ENCODE measurements at regions not wholly inside any gene's neighbourhood (a gene's known extent, or its start where the extent isn't known, plus 50 kb on each side); places are given as distances from the start of the nearest gene placed in this dataset.

- Histone ChIP-seq H3K27me3 (ENCODE audit: low read depth) (no peaks in the 10 kb centered on the region), H3K9me3 (no peaks in the 10 kb centered on the region), H3K36me3 (replicated peaks) (no peaks in the 10 kb centered on the region), H3K4me1 (peaks cover 6% of the 10 kb centered on the region), H3K4me3 (no peak overlapping the region)
- in situ Hi-C loops (cut with MboI; ENCODE audit: low sequenced_read_pairs), result no loop called here
- no peak for DNase-seq (ENCODE audit: low spot score in 2 of 2)
These were observed 280.6 kb downstream of the ARRDC4 start for GRCh38 chr15:98241032-98241554.

GRCh38 chr15:98257290-98257689, 296.8 kb downstream of the ARRDC4 start:
- DNase-seq (ENCODE audit: low spot score in 2 of 2), result no peak
- Histone ChIP-seq H3K4me1 (no peaks in the 10 kb centered on the region), H3K4me3 (no peak overlapping the region), H3K9me3 (no peaks in the 10 kb centered on the region), H3K36me3 (replicated peaks) (no peaks in the 10 kb centered on the region), H3K27me3 (ENCODE audit: low read depth) (no peaks in the 10 kb centered on the region)
- in situ Hi-C loops (cut with MboI; ENCODE audit: low sequenced_read_pairs), result no loop called here

GRCh38 chr15:98263787-98264186, 303.3 kb downstream of the ARRDC4 start:
- H3K4me1 ChIP-seq, result no peaks in the 10 kb centered on the region
- no peak overlapping the region for H3K4me3 ChIP-seq
- no peaks in the 10 kb centered on the region for H3K27me3 ChIP-seq (ENCODE audit: low read depth)
- in situ Hi-C loops (cut with MboI; ENCODE audit: low sequenced_read_pairs), result no loop called here
- H3K9me3 ChIP-seq, result no peaks in the 10 kb centered on the region
- no peaks in the 10 kb centered on the region for H3K36me3 ChIP-seq (replicated peaks)
- DNase-seq (ENCODE audit: low spot score in 2 of 2), result no peak

- in situ Hi-C loops (cut with MboI; ENCODE audit: low sequenced_read_pairs), result no loop called here
- no peak for DNase-seq (ENCODE audit: low spot score in 2 of 2)
- no peaks in the 10 kb centered on the region for H3K9me3 ChIP-seq
- H3K4me1 ChIP-seq, result no peaks in the 10 kb centered on the region
- H3K27me3 ChIP-seq (ENCODE audit: low read depth), result no peaks in the 10 kb centered on the region
- no peak overlapping the region for H3K4me3 ChIP-seq
- no peaks in the 10 kb centered on the region for H3K36me3 ChIP-seq (replicated peaks)
These were observed 305.8 kb downstream of the ARRDC4 start for GRCh38 chr15:98266295-98266694.

GRCh38 chr15:98268163-98268562, 307.7 kb downstream of the ARRDC4 start:
- no peaks in the 10 kb centered on the region for H3K9me3 ChIP-seq

GRCh38 chr15:98272625-98273024, 312.1 kb downstream of the ARRDC4 start:
- no peak for DNase-seq (ENCODE audit: low spot score in 2 of 2)
- in situ Hi-C loops (cut with MboI; ENCODE audit: low sequenced_read_pairs), result no loop called here
- Histone ChIP-seq H3K27me3 (ENCODE audit: low read depth) (no peaks in the 10 kb centered on the region), H3K4me1 (no peaks in the 10 kb centered on the region), H3K4me3 (no peak overlapping the region), H3K36me3 (replicated peaks) (no peaks in the 10 kb centered on the region), H3K9me3 (no peaks in the 10 kb centered on the region)

More at GRCh38 chr15:98268163-98268562, 307.7 kb downstream of the ARRDC4 start:
- DNase-seq (ENCODE audit: low spot score in 2 of 2), result no peak
- Histone ChIP-seq H3K4me1 (no peaks in the 10 kb centered on the region), H3K4me3 (no peak overlapping the region), H3K27me3 (ENCODE audit: low read depth) (no peaks in the 10 kb centered on the region), H3K36me3 (replicated peaks) (no peaks in the 10 kb centered on the region)
- in situ Hi-C loops (cut with MboI; ENCODE audit: low sequenced_read_pairs), result no loop called here

- Histone ChIP-seq H3K9me3 (no peaks in the 10 kb centered on the region), H3K4me1 (no peaks in the 10 kb centered on the region), H3K4me3 (no peak overlapping the region), H3K36me3 (replicated peaks) (no peaks in the 10 kb centered on the region), H3K27me3 (ENCODE audit: low read depth) (no peaks in the 10 kb centered on the region)
- in situ Hi-C loops (cut with MboI; ENCODE audit: low sequenced_read_pairs), result no loop called here
- no peak for DNase-seq (ENCODE audit: low spot score in 2 of 2)
These were observed 315.5 kb downstream of the ARRDC4 start for GRCh38 chr15:98276018-98276417.

GRCh38 chr15:98277602-98278001, 317.1 kb downstream of the ARRDC4 start:
- H3K4me3 ChIP-seq, result no peak overlapping the region
- H3K36me3 ChIP-seq (replicated peaks), result no peaks in the 10 kb centered on the region
- no peak for DNase-seq (ENCODE audit: low spot score in 2 of 2)
- no peaks in the 10 kb centered on the region for H3K9me3 ChIP-seq
- H3K27me3 ChIP-seq (ENCODE audit: low read depth), result no peaks in the 10 kb centered on the region
- in situ Hi-C loops (cut with MboI; ENCODE audit: low sequenced_read_pairs), result no loop called here
- no peaks in the 10 kb centered on the region for H3K4me1 ChIP-seq

GRCh38 chr15:98280284-98280975, 319.9 kb downstream of the ARRDC4 start:
- Histone ChIP-seq H3K4me1 (no peaks in the 10 kb centered on the region), H3K36me3 (replicated peaks) (no peaks in the 10 kb centered on the region), H3K27me3 (ENCODE audit: low read depth) (no peaks in the 10 kb centered on the region), H3K9me3 (no peaks in the 10 kb centered on the region), H3K4me3 (no peak overlapping the region)
- no peak for DNase-seq (ENCODE audit: low spot score in 2 of 2)
- in situ Hi-C loops (cut with MboI; ENCODE audit: low sequenced_read_pairs), result no loop called here

GRCh38 chr15:98281130-98281529, 320.6 kb downstream of the ARRDC4 start:
- H3K36me3 ChIP-seq (replicated peaks), result no peaks in the 10 kb centered on the region
- no peak for DNase-seq (ENCODE audit: low spot score in 2 of 2)
- H3K4me3 ChIP-seq, result no peak overlapping the region
- H3K9me3 ChIP-seq, result no peaks in the 10 kb centered on the region
- in situ Hi-C loops (cut with MboI; ENCODE audit: low sequenced_read_pairs), result no loop called here
- no peaks in the 10 kb centered on the region for H3K4me1 ChIP-seq
- H3K27me3 ChIP-seq (ENCODE audit: low read depth), result no peaks in the 10 kb centered on the region

- in situ Hi-C loops (cut with MboI; ENCODE audit: low sequenced_read_pairs), result no loop called here
- H3K27me3 ChIP-seq (ENCODE audit: low read depth), result no peaks in the 10 kb centered on the region
- no peak overlapping the region for H3K4me3 ChIP-seq
- H3K36me3 ChIP-seq (replicated peaks), result no peaks in the 10 kb centered on the region
- DNase-seq (ENCODE audit: low spot score in 2 of 2), result no peak
- no peaks in the 10 kb centered on the region for H3K9me3 ChIP-seq
- no peaks in the 10 kb centered on the region for H3K4me1 ChIP-seq
These were observed 322.3 kb downstream of the ARRDC4 start for GRCh38 chr15:98282656-98283332.

- Histone ChIP-seq H3K36me3 (replicated peaks) (no peaks in the 10 kb centered on the region), H3K27me3 (ENCODE audit: low read depth) (no peaks in the 10 kb centered on the region), H3K9me3 (no peaks in the 10 kb centered on the region), H3K4me3 (no peak overlapping the region), H3K4me1 (no peaks in the 10 kb centered on the region)
- in situ Hi-C loops (cut with MboI; ENCODE audit: low sequenced_read_pairs), result no loop called here
- no peak for DNase-seq (ENCODE audit: low spot score in 2 of 2)
These were observed 325.7 kb downstream of the ARRDC4 start for GRCh38 chr15:98286200-98286599.

GRCh38 chr15:98286831-98287230, 326.3 kb downstream of the ARRDC4 start:
- Histone ChIP-seq H3K4me1 (no peaks in the 10 kb centered on the region), H3K9me3 (no peaks in the 10 kb centered on the region), H3K36me3 (replicated peaks) (no peaks in the 10 kb centered on the region), H3K4me3 (no peak overlapping the region), H3K27me3 (ENCODE audit: low read depth) (no peaks in the 10 kb centered on the region)
- no peak for DNase-seq (ENCODE audit: low spot score in 2 of 2)
- in situ Hi-C loops (cut with MboI; ENCODE audit: low sequenced_read_pairs), result no loop called here

- no peak for DNase-seq (ENCODE audit: low spot score in 2 of 2)
- no peaks in the 10 kb centered on the region for H3K9me3 ChIP-seq
- H3K4me1 ChIP-seq, result no peaks in the 10 kb centered on the region
- peaks cover 4% of the 10 kb centered on the region; the same call in 1 of the 2 replicates for H3K27me3 ChIP-seq (ENCODE audit: low read depth)
- no peaks in the 10 kb centered on the region for H3K36me3 ChIP-seq (replicated peaks)
- in situ Hi-C loops (cut with MboI; ENCODE audit: low sequenced_read_pairs), result no loop called here
- H3K4me3 ChIP-seq, result no peak overlapping the region
These were observed 327.6 kb downstream of the ARRDC4 start for GRCh38 chr15:98288091-98288590.

Measured in HAP-1 (cell line).